HepG2 (cell line): ENCODE measurements at regions not wholly inside any gene's neighbourhood (a gene's known extent, or its start where the extent isn't known, plus 50 kb on each side); places are given as distances from the start of the nearest gene placed in this dataset.

Experiments
- ATAC-seq: fragments of 200-7000 bp; cut with Tn5 transposase; 3 replicates; pipeline ENCODE4 v1.9.1; 2020; ENCODE audit warnings: mild to moderate bottlenecking, moderate library complexity
- BruUV-seq: library from RNA; stranded (reverse); fragments of 400-500 nt; replicated peaks from 2 replicates; lab custom pipeline; 2021; lab: Mats Ljungman, UMichigan
- CTCF ChIA-PET: fragments of 300-600 bp; formaldehyde crosslinking; extraction: SDS; loops from one replicate; lab custom pipeline; 2021; ENCODE audit warnings: low total read pairs, inconsistent platforms, low intra/inter-chr PET ratio; lab: Yijun Ruan, JAX
- POLR2A ChIA-PET: fragments of 350-600 bp; sonication (Branson Sonifier 250); formaldehyde crosslinking; loops from one replicate; lab custom pipeline; 2020; ENCODE audit warnings: antibody characterized with exemption, inconsistent platforms; lab: Yijun Ruan, JAX
- DNase-seq: peaks from one replicate; pipeline ENCODE4 v3.0.0-alpha.2; 2015; ENCODE audit warnings: low spot score
- FAIRE-seq: peaks from 3 replicates; lab custom pipeline; 2011; peaks lifted over from hg19 to GRCh38; lab: Jason Lieb, UNC
- H2AFZ ChIP-seq: one replicate; pipeline ENCODE4 v1.6.1; 2011; ENCODE audit warnings: low read length, inconsistent platforms
- H3K27ac ChIP-seq: fragments of 300-600 bp; 3 replicates; pipeline ENCODE4 v1.8.0; 2011; ENCODE audit warnings: mixed run types, mild to moderate bottlenecking, mixed read lengths, low read length, inconsistent platforms; ENCODE audit not compliant: insufficient read depth; ENCODE audit errors: extremely low read length
- H3K27me3 ChIP-seq, 2 experiments: fragments of 200-600 bp in 1 of 2; 2 replicates in 1 of 2; 3 replicates in 1 of 2; pipeline versions ENCODE4 v1.6.0 to v1.8.0; 2011; ENCODE audit warnings: low read length in 2 of 2, mild to moderate bottlenecking in 2 of 2, moderate library complexity in 2 of 2, inconsistent platforms in 1 of 2; ENCODE audit not compliant: insufficient read depth in 2 of 2, control insufficient read depth in 1 of 2
- H3K36me3 ChIP-seq, 2 experiments: fragments of 200-600 bp in 1 of 2; replicated peaks in 1 of 2; 2 replicates in 1 of 2; 3 replicates in 1 of 2; pipeline versions ENCODE4 v1.5.1 to v1.8.0; 2011; ENCODE audit warnings: low read length in 2 of 2, inconsistent platforms in 1 of 2; ENCODE audit not compliant: insufficient read depth in 2 of 2, control insufficient read depth in 1 of 2
- H3K4me1 ChIP-seq: 2 replicates; pipeline ENCODE4 v1.5.1; 2012; ENCODE audit warnings: low read length, inconsistent platforms; ENCODE audit not compliant: insufficient read depth
- H3K4me2 ChIP-seq: 2 replicates; pipeline ENCODE4 v1.6.0; 2011; ENCODE audit warnings: low read depth, low read length, inconsistent platforms
- H3K4me3 ChIP-seq, 3 experiments: fragments of 200-600 bp in 1 of 3; sonication (generic), shearing (Covaris generic) in 1 of 3; replicated peaks in 1 of 3; 2 replicates each; pipeline ENCODE4 v1.5.1; 2011 to 2016; ENCODE audit warnings: low read length in 3 of 3, inconsistent platforms in 2 of 3, low read depth in 2 of 3, mild to moderate bottlenecking in 2 of 3, control low read depth in 1 of 3, mixed read lengths in 1 of 3; ENCODE audit not compliant: insufficient read depth in 1 of 3
- H3K79me2 ChIP-seq: one replicate; pipeline ENCODE4 v1.6.1; 2011; ENCODE audit warnings: low read length, inconsistent platforms; ENCODE audit not compliant: insufficient read depth
- H3K9ac ChIP-seq: 2 replicates; pipeline ENCODE4 v1.6.0; 2011; ENCODE audit warnings: mild to moderate bottlenecking, low read depth, low read length, inconsistent platforms; ENCODE audit not compliant: insufficient read depth
- H3K9me3 ChIP-seq: 2 replicates; pipeline ENCODE4 v1.5.1; 2012; ENCODE audit warnings: mild to moderate bottlenecking, low read length
- H4K20me1 ChIP-seq: 2 replicates; pipeline ENCODE4 v1.6.0; 2011; ENCODE audit warnings: inconsistent platforms, mild to moderate bottlenecking, low read length, moderate library complexity; ENCODE audit not compliant: insufficient read depth
- RFXAP ChIP-seq: sonication (generic); formaldehyde crosslinking; IDR thresholded peaks from 2 replicates; pipeline ENCODE4 v1.4.0; 2020; ENCODE audit warnings: missing genetic modification reagents, borderline replicate concordance
- TOE1 ChIP-seq: sonication (generic); formaldehyde crosslinking; IDR thresholded peaks from 2 replicates; pipeline ENCODE4 v1.4.0; 2020; ENCODE audit warnings: mild to moderate bottlenecking, missing genetic modification reagents
- ZNF432 ChIP-seq: sonication (generic); formaldehyde crosslinking; IDR thresholded peaks from 2 replicates; pipeline ENCODE4 v1.5.0; 2020; ENCODE audit warnings: missing genetic modification reagents, mild to moderate bottlenecking, borderline replicate concordance
- ZNF563 ChIP-seq: sonication (generic); formaldehyde crosslinking; IDR thresholded peaks from 2 replicates; pipeline ENCODE4 v1.8.0; 2022; ENCODE audit warnings: mild to moderate bottlenecking, moderate library complexity, missing genetic modification reagents
- WGBS: methylation state at CpG from one replicate; pipeline ENCODE4 v1.1.6; 2017; ENCODE audit warnings: low lambda C conversion rate; 5-methylcytosine and 5-hydroxymethylcytosine counted together
- in situ Hi-C: cut with HindIII; loops from 2 replicates; pipeline ENCODE4 v1.10.0; 2017; ENCODE audit warnings: low pct_unique_long_range_greater_than_20kb; ENCODE audit not compliant: extremely low pct_ligation_motif_present
- intact Hi-C: fragments of 100-400 bp; cut with micrococcal nuclease; formaldehyde crosslinking; loops from one replicate; pipeline ENCODE4 v1.10.0; 2022; ENCODE audit not compliant: unreplicated experiment
- TF ChIP-seq, protein P1 (sequence below): IDR thresholded peaks from 2 replicates; pipeline ENCODE4 v1.6.1; 2012; ENCODE audit warnings: low read depth, low read length, improper control_type of control experiment
- TF ChIP-seq, protein P2 (sequence below): sonication (generic); formaldehyde crosslinking; IDR thresholded peaks from 2 replicates; pipeline ENCODE4 v1.4.0; 2020; ENCODE audit warnings: mild to moderate bottlenecking, missing genetic modification reagents
- TF ChIP-seq, protein P3 (sequence below): sonication (generic); formaldehyde crosslinking; IDR thresholded peaks from 2 replicates; pipeline ENCODE4 v1.8.0; 2022; ENCODE audit warnings: mild to moderate bottlenecking, missing genetic modification reagents

DNA sequence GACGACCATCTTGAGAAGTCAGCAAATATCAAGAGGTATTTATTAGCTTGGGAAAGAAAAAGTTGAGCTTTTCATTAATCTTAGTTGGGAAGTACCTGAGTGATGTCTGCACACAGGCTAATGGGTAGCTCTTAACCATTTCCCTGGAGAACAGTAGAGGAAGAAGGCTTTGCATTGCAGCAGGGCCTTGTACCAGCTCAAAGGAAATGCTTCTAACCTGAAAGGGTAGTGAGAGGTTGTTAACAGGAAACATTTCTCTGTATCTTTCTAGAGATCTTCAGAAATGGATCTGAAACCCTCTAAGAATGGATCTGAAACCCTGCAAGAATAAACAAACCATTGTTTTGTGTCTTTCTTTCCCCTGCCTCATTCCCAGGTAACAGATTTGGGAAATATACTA lies 393.3 kb downstream of the PLK2 start:
- H3K27ac ChIP-seq, result no peak overlapping the region

More for the DNA sequence above, 393.3 kb downstream of the PLK2 start:
- no peaks in the 10 kb centered on the region; a peak in 1 of 5 replicates for H3K27me3 ChIP-seq
- no peak overlapping the region for H3K9ac ChIP-seq
- no peak overlapping the region for H2AFZ ChIP-seq
- no peaks in the 10 kb centered on the region for H3K4me1 ChIP-seq
- H3K4me2 ChIP-seq, result no peak overlapping the region
- H3K79me2 ChIP-seq, result no peaks in the 10 kb centered on the region
- ATAC-seq (no peak), DNase-seq (no peak), FAIRE-seq (no peak)
- H3K4me3 ChIP-seq, result no peak overlapping the region
- CTCF ChIA-PET, result no interaction called here
- intact Hi-C loops (no loop called here), in situ Hi-C loops (no loop called here)
- POLR2A ChIA-PET, result no interaction called here
- WGBS, result 0% methylated on average over 1 of the region's 1 CpG
- TF ChIP-seq TOE1 (CRISPR knock-in tag) (no peak), ZNF432 (CRISPR knock-in tag) (no peak), ZNF563 (no peak), RFXAP (CRISPR knock-in tag) (no peak)
- TF ChIP-seq, protein P1, sequence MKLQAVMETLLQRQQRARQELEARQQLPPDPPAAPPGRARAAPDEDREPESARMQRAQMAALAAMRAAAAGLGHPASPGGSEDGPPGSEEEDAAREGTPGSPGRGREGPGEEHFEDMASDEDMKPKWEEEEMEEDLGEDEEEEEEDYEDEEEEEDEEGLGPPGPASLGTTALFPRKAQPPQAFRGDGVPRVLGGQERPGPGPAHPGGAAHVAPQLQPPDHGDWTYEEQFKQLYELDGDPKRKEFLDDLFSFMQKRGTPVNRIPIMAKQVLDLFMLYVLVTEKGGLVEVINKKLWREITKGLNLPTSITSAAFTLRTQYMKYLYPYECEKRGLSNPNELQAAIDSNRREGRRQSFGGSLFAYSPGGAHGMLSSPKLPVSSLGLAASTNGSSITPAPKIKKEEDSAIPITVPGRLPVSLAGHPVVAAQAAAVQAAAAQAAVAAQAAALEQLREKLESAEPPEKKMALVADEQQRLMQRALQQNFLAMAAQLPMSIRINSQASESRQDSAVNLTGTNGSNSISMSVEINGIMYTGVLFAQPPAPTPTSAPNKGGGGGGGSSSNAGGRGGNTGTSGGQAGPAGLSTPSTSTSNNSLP, result no peak
- TF ChIP-seq, protein P2, sequence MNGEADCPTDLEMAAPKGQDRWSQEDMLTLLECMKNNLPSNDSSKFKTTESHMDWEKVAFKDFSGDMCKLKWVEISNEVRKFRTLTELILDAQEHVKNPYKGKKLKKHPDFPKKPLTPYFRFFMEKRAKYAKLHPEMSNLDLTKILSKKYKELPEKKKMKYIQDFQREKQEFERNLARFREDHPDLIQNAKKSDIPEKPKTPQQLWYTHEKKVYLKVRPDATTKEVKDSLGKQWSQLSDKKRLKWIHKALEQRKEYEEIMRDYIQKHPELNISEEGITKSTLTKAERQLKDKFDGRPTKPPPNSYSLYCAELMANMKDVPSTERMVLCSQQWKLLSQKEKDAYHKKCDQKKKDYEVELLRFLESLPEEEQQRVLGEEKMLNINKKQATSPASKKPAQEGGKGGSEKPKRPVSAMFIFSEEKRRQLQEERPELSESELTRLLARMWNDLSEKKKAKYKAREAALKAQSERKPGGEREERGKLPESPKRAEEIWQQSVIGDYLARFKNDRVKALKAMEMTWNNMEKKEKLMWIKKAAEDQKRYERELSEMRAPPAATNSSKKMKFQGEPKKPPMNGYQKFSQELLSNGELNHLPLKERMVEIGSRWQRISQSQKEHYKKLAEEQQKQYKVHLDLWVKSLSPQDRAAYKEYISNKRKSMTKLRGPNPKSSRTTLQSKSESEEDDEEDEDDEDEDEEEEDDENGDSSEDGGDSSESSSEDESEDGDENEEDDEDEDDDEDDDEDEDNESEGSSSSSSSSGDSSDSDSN (CRISPR knock-in tag), result no peak
- TF ChIP-seq, protein P3, sequence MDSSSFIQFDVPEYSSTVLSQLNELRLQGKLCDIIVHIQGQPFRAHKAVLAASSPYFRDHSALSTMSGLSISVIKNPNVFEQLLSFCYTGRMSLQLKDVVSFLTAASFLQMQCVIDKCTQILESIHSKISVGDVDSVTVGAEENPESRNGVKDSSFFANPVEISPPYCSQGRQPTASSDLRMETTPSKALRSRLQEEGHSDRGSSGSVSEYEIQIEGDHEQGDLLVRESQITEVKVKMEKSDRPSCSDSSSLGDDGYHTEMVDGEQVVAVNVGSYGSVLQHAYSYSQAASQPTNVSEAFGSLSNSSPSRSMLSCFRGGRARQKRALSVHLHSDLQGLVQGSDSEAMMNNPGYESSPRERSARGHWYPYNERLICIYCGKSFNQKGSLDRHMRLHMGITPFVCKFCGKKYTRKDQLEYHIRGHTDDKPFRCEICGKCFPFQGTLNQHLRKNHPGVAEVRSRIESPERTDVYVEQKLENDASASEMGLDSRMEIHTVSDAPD (CRISPR knock-in tag), result no peak
- BruUV-seq, result no TSS peak
- H3K36me3 ChIP-seq, result no peaks in the 10 kb centered on the region
- H3K9me3 ChIP-seq, result no peaks in the 10 kb centered on the region
- no peaks in the 10 kb centered on the region for H4K20me1 ChIP-seq
